H9 (cell line): ENCODE measurements at regions not wholly inside any gene's neighbourhood (a gene's known extent, or its start where the extent isn't known, plus 50 kb on each side); places are given as distances from the start of the nearest gene placed in this dataset.

Source experiments
- DNase-seq: peaks from one replicate; pipeline ENCODE4 v3.0.0-alpha.2; 2017
- H2AFZ ChIP-seq: one replicate; pipeline ENCODE4 v1.6.1; 2013; ENCODE audit warnings: mild to moderate bottlenecking, low read length, control low read depth, moderate library complexity
- H2AK5ac ChIP-seq: 2 replicates; pipeline ENCODE4 v1.6.1; 2013; ENCODE audit warnings: low read length, control low read depth, mixed read lengths; ENCODE audit not compliant: insufficient read length
- H2BK120ac ChIP-seq: one replicate; pipeline ENCODE4 v1.6.1; 2013; ENCODE audit warnings: low read depth, mild to moderate bottlenecking, low read length, control low read depth, inconsistent platforms; ENCODE audit not compliant: poor library complexity, severe bottlenecking
- H2BK12ac ChIP-seq: 2 replicates; pipeline ENCODE4 v1.6.1; 2013; ENCODE audit warnings: low read length, control low read depth, mixed read lengths, low read depth; ENCODE audit not compliant: insufficient read length
- H2BK15ac ChIP-seq: 2 replicates; pipeline ENCODE4 v1.6.1; 2013; ENCODE audit warnings: low read depth, low read length, control low read depth
- H2BK20ac ChIP-seq: one replicate; pipeline ENCODE4 v1.6.1; 2013; ENCODE audit warnings: low read depth, mild to moderate bottlenecking, low read length, control low read depth, inconsistent platforms; ENCODE audit not compliant: poor library complexity, severe bottlenecking
- H2BK5ac ChIP-seq: 2 replicates; pipeline ENCODE4 v1.6.1; 2013; ENCODE audit warnings: low read length, control low read depth, mixed read lengths; ENCODE audit not compliant: insufficient read length
- H3K14ac ChIP-seq: 2 replicates; pipeline ENCODE4 v1.6.1; 2013; ENCODE audit warnings: low read length, control low read depth; ENCODE audit not compliant: insufficient read depth
- H3K18ac ChIP-seq: 2 replicates; pipeline ENCODE4 v1.6.1; 2013; ENCODE audit warnings: low read depth, mild to moderate bottlenecking, mixed read lengths, low read length, control low read depth; ENCODE audit not compliant: insufficient read length
- H3K23ac ChIP-seq: 2 replicates; pipeline ENCODE4 v1.6.1; 2013; ENCODE audit warnings: low read length, control low read depth, mixed read lengths, low read depth; ENCODE audit not compliant: insufficient read length
- H3K23me2 ChIP-seq: 2 replicates; pipeline ENCODE4 v1.6.1; 2013; ENCODE audit warnings: low read depth, mild to moderate bottlenecking, mixed read lengths, low read length, control low read depth; ENCODE audit not compliant: insufficient read length, poor library complexity, severe bottlenecking
- H3K27ac ChIP-seq: 2 replicates; pipeline ENCODE4 v1.5.1; 2013; ENCODE audit warnings: low read length, control low read depth, mixed read lengths, low read depth; ENCODE audit not compliant: insufficient read length
- H3K27me3 ChIP-seq: 2 replicates; pipeline ENCODE4 v1.6.1; 2013; ENCODE audit warnings: low read length, control low read depth, inconsistent platforms; ENCODE audit not compliant: insufficient read depth
- H3K4ac ChIP-seq: 2 replicates; pipeline ENCODE4 v1.6.1; 2013; ENCODE audit warnings: low read depth, mild to moderate bottlenecking, control low read depth, inconsistent platforms, low read length, moderate library complexity
- H3K4me1 ChIP-seq: 2 replicates; pipeline ENCODE4 v1.6.1; 2013; ENCODE audit warnings: low read length, control low read depth, inconsistent platforms; ENCODE audit not compliant: insufficient read depth
- H3K4me2 ChIP-seq: 2 replicates; pipeline ENCODE4 v1.6.1; 2013; ENCODE audit warnings: low read length, control low read depth, mixed read lengths; ENCODE audit not compliant: insufficient read length, insufficient read depth
- H3K56ac ChIP-seq: 2 replicates; pipeline ENCODE4 v1.6.1; 2013; ENCODE audit warnings: low read depth, mild to moderate bottlenecking, mixed read lengths, low read length, control low read depth; ENCODE audit not compliant: insufficient read length
- H3K79me1 ChIP-seq: 2 replicates; pipeline ENCODE4 v1.6.1; 2013; ENCODE audit warnings: low read depth, mild to moderate bottlenecking, moderate library complexity, low read length, control low read depth, inconsistent platforms; ENCODE audit not compliant: insufficient read depth, poor library complexity, severe bottlenecking
- H3K79me2 ChIP-seq: 2 replicates; pipeline ENCODE4 v1.6.1; 2013; ENCODE audit warnings: low read length, control low read depth, inconsistent platforms; ENCODE audit not compliant: insufficient read depth
- H3K9ac ChIP-seq: 2 replicates; pipeline ENCODE4 v1.6.1; 2013; ENCODE audit warnings: low read length, control low read depth, mixed read lengths; ENCODE audit not compliant: insufficient read length; ENCODE audit errors: extremely low read depth
- H3K9me3 ChIP-seq: one replicate; pipeline ENCODE4 v1.6.1; 2013; ENCODE audit warnings: low read depth, low read length, inconsistent platforms; ENCODE audit not compliant: control insufficient read depth
- H3T11ph ChIP-seq: one replicate; pipeline ENCODE4 v1.6.1; 2013; ENCODE audit warnings: mild to moderate bottlenecking, low read length, control low read depth, inconsistent platforms
- H4K20me1 ChIP-seq: one replicate; pipeline ENCODE4 v1.6.1; 2013; ENCODE audit not compliant: control insufficient read depth, insufficient read length, insufficient read depth
- H4K5ac ChIP-seq: 2 replicates; pipeline ENCODE4 v1.6.1; 2013; ENCODE audit warnings: low read depth, mild to moderate bottlenecking, mixed read lengths, low read length, control low read depth; ENCODE audit not compliant: insufficient read length
- H4K8ac ChIP-seq: replicated peaks from 2 replicates; pipeline ENCODE4 v1.6.1; 2013; ENCODE audit warnings: low read length, control low read depth, mixed read lengths, low read depth; ENCODE audit not compliant: insufficient read length
- H4K91ac ChIP-seq: 2 replicates; pipeline ENCODE4 v1.6.1; 2013; ENCODE audit warnings: low read depth, mild to moderate bottlenecking, moderate library complexity, mixed read lengths, low read length, control low read depth; ENCODE audit not compliant: insufficient read length
- H3K27ac Mint-ChIP-seq, 3 experiments: 2 replicates in 2 of 3; 3 replicates in 1 of 3; pipeline ENCODE4 v1.8.0; 2020 to 2021; ENCODE audit warnings: mixed read lengths in 3 of 3, mild to moderate bottlenecking in 1 of 3, moderate library complexity in 1 of 3
- H3K27me3 Mint-ChIP-seq: 2 replicates; pipeline ENCODE4 v1.8.0; 2021; ENCODE audit warnings: low read depth, mild to moderate bottlenecking, moderate library complexity, mixed read lengths
- H3K36me3 Mint-ChIP-seq, 3 experiments: 2 replicates in 2 of 3; 3 replicates in 1 of 3; pipeline ENCODE4 v1.8.0; 2020 to 2021; ENCODE audit warnings: low read depth in 3 of 3, mixed read lengths in 3 of 3; ENCODE audit not compliant: insufficient read depth in 1 of 3
- H3K4me1 Mint-ChIP-seq, 2 experiments: 2 replicates each; pipeline ENCODE4 v1.8.0; 2020; ENCODE audit warnings: mixed read lengths in 2 of 2
- H3K4me3 Mint-ChIP-seq, 2 experiments: 2 replicates in 1 of 2; 3 replicates in 1 of 2; pipeline ENCODE4 v1.8.0; 2020 to 2021; ENCODE audit warnings: mild to moderate bottlenecking in 2 of 2, mixed read lengths in 2 of 2, moderate library complexity in 1 of 2
- H3K9me3 Mint-ChIP-seq, 2 experiments: 2 replicates in 1 of 2; 3 replicates in 1 of 2; pipeline ENCODE4 v1.8.0; 2020; ENCODE audit warnings: mild to moderate bottlenecking in 2 of 2, mixed read lengths in 2 of 2, moderate library complexity in 1 of 2
- CTCF ChIP-seq: fragments of 200-600 bp; sonication (generic); conservative IDR thresholded peaks from 3 replicates; pipeline ENCODE4 v1.8.0; 2021; ENCODE audit warnings: antibody characterized with exemption, mild to moderate bottlenecking
- WGBS: extraction: QIAGEN DNeasy Blood & Tissue Kit; methylation state at CpG from one replicate; pipeline ENCODE4 v1.1.7; 2013; ENCODE audit warnings: missing lambda C conversion rate, low lambda C conversion rate, mixed read lengths; ENCODE audit not compliant: insufficient read length; ENCODE audit errors: extremely low coverage; 5-methylcytosine and 5-hydroxymethylcytosine counted together

DNA sequence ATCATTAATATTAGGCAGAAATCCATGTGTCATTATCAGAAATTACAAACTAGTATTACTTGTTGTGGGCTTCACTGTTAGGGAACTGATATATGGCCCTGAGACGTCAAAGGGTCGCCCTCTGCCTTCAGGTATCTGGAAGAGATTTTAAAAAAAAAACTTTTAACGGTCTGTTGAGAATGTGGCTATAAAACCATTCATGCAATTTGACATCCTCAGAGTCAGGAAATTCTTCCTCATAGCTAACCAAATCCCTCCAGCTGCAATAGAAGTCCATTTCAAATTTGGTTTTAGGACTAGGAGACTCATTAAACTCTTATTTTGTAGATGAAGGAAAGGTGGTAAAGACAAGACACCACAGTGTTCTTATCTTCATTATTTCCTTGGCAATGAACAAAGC, 194.2 kb upstream of the NOCT start:
- Histone ChIP-seq H3K23me2 (no peaks in the 10 kb centered on the region), H4K8ac (no peak overlapping the region), H4K91ac (no peak overlapping the region), H3K14ac (no peak overlapping the region), H2BK120ac (no peak overlapping the region), H3K9me3 (no peaks in the 10 kb centered on the region), H3K18ac (no peak overlapping the region), H3K56ac (no peak overlapping the region), H4K20me1 (no peaks in the 10 kb centered on the region), H3K79me1 (no peaks in the 10 kb centered on the region), H2BK20ac (no peak overlapping the region), H2AK5ac (no peak overlapping the region), H2BK5ac (no peak overlapping the region), H4K5ac (no peak overlapping the region), H2BK15ac (no peak overlapping the region), H3K27me3 (no peaks in the 10 kb centered on the region), H2AFZ (no peak overlapping the region), H2BK12ac (no peak overlapping the region), H3K4me2 (no peak overlapping the region), H3K27ac (no peak overlapping the region), H3T11ph (no peak overlapping the region), H3K4ac (no peak overlapping the region), H3K23ac (no peak overlapping the region), H3K4me1 (no peaks in the 10 kb centered on the region), H3K9ac (no peak overlapping the region), H3K79me2 (no peaks in the 10 kb centered on the region)
- Mint-ChIP-seq H3K27ac (no peak overlapping the region), H3K4me3 (no peak overlapping the region), H3K9me3 (peaks cover 0 to 5% of the 10 kb centered on the region in 2 experiments; a peak in 2 of 5 replicates), H3K27me3 (no peaks in the 10 kb centered on the region), H3K4me1 (peaks cover 4 to 5% of the 10 kb centered on the region in 2 experiments; a peak in 2 of 4 replicates), H3K36me3 (peaks cover 0 to 5% (median 1%) of the 10 kb centered on the region in 3 experiments; a peak in 1 of 7 replicates)
- no peak for TF ChIP-seq CTCF
- no peak for DNase-seq
- no CpG with 5 or more reads among the region's 3 CpGs for WGBS
